GM23338 (cell line): ENCODE measurements at regions not wholly inside any gene's neighbourhood (a gene's known extent, or its start where the extent isn't known, plus 50 kb on each side); places are given as distances from the start of the nearest gene placed in this dataset.

Experiments used
- EZH2phosphoT487 ChIP-seq: fragments of 200-600 bp; sonication (generic); IDR thresholded peaks from one replicate; pipeline ENCODE4 v1.8.1; 2018; ENCODE audit warnings: antibody characterized with exemption; ENCODE audit not compliant: unreplicated experiment
- NANOG ChIP-seq: IDR thresholded peaks from 2 replicates; pipeline ENCODE4 v1.6.1; 2016; ENCODE audit warnings: antibody characterized with exemption, borderline replicate concordance
- POLR2AphosphoS5 ChIP-seq: IDR thresholded peaks from 2 replicates; pipeline ENCODE4 v1.6.1; 2016; ENCODE audit warnings: antibody characterized with exemption, low read depth
- ZNF114 ChIP-seq: fragments of 250-450 bp; sonication (Bioruptor Pico); IDR thresholded peaks from 2 replicates; pipeline ENCODE4 v1.5.0; 2020; ENCODE audit warnings: mild to moderate bottlenecking, moderate library complexity
- ZNF331 ChIP-seq: fragments of 250-450 bp; sonication (Bioruptor Pico); IDR thresholded peaks from 2 replicates; pipeline ENCODE4 v1.5.0; 2020; ENCODE audit warnings: low read depth, mild to moderate bottlenecking, moderate library complexity
- TF ChIP-seq, protein P1 (sequence below): fragments of 250-450 bp; sonication (Bioruptor Pico); IDR thresholded peaks from 2 replicates; pipeline ENCODE4 v1.5.0; 2020; ENCODE audit warnings: mild to moderate bottlenecking, moderate library complexity
- TF ChIP-seq, protein P2 (sequence below): IDR thresholded peaks from one replicate; pipeline ENCODE4 v1.6.1; 2018; ENCODE audit warnings: antibody characterized with exemption; ENCODE audit not compliant: unreplicated experiment

DNA sequence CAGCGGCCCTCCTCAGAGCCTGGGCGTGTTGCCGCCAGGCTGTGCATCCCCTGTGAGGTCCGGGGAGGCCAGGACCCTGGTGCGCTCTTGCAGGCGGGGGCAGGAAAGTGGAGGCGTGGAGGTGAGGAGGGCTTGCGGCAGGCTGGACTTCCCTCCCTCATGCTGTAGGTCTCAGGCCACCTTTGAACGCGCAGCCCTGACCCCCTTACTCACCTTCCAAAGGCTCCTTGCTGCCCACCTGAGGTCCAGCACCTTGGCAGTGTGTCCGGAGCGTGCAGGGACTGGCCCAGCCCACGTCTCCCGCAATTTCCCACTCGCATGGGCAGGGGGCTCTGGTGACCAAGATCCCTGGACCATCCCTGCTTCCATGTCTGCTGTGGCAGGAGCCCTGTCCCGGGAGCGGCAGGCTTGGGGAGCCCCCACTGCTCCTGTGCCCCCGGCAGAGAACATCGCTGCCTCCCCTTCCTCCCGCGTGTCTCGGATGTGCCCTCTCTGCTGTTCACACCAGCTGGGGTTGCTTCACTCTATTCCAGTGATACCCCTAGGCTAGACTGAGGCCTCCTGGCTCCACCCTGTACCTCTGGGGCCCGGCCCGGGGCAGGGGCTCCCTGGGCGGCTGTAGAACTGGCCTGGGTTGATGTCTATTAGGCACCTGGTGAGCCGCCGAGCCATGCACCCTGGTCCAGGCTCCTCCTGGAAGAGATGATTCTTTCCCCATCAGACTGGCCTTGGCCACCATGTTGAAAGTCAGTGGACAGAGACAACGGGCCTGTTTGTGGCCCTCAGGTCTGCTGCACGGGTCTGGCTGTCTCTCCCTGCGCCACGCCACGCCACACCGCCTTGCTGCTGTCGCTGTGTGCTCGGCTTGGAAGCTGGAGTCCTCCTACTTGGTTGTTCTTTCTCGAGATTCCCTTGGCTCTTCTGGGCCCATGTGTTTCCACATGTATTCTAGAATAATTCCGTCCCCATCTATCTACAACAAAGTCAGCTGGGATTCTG, 95.4 kb upstream of the ADRA2C start (continued):
- TF ChIP-seq, protein P1, sequence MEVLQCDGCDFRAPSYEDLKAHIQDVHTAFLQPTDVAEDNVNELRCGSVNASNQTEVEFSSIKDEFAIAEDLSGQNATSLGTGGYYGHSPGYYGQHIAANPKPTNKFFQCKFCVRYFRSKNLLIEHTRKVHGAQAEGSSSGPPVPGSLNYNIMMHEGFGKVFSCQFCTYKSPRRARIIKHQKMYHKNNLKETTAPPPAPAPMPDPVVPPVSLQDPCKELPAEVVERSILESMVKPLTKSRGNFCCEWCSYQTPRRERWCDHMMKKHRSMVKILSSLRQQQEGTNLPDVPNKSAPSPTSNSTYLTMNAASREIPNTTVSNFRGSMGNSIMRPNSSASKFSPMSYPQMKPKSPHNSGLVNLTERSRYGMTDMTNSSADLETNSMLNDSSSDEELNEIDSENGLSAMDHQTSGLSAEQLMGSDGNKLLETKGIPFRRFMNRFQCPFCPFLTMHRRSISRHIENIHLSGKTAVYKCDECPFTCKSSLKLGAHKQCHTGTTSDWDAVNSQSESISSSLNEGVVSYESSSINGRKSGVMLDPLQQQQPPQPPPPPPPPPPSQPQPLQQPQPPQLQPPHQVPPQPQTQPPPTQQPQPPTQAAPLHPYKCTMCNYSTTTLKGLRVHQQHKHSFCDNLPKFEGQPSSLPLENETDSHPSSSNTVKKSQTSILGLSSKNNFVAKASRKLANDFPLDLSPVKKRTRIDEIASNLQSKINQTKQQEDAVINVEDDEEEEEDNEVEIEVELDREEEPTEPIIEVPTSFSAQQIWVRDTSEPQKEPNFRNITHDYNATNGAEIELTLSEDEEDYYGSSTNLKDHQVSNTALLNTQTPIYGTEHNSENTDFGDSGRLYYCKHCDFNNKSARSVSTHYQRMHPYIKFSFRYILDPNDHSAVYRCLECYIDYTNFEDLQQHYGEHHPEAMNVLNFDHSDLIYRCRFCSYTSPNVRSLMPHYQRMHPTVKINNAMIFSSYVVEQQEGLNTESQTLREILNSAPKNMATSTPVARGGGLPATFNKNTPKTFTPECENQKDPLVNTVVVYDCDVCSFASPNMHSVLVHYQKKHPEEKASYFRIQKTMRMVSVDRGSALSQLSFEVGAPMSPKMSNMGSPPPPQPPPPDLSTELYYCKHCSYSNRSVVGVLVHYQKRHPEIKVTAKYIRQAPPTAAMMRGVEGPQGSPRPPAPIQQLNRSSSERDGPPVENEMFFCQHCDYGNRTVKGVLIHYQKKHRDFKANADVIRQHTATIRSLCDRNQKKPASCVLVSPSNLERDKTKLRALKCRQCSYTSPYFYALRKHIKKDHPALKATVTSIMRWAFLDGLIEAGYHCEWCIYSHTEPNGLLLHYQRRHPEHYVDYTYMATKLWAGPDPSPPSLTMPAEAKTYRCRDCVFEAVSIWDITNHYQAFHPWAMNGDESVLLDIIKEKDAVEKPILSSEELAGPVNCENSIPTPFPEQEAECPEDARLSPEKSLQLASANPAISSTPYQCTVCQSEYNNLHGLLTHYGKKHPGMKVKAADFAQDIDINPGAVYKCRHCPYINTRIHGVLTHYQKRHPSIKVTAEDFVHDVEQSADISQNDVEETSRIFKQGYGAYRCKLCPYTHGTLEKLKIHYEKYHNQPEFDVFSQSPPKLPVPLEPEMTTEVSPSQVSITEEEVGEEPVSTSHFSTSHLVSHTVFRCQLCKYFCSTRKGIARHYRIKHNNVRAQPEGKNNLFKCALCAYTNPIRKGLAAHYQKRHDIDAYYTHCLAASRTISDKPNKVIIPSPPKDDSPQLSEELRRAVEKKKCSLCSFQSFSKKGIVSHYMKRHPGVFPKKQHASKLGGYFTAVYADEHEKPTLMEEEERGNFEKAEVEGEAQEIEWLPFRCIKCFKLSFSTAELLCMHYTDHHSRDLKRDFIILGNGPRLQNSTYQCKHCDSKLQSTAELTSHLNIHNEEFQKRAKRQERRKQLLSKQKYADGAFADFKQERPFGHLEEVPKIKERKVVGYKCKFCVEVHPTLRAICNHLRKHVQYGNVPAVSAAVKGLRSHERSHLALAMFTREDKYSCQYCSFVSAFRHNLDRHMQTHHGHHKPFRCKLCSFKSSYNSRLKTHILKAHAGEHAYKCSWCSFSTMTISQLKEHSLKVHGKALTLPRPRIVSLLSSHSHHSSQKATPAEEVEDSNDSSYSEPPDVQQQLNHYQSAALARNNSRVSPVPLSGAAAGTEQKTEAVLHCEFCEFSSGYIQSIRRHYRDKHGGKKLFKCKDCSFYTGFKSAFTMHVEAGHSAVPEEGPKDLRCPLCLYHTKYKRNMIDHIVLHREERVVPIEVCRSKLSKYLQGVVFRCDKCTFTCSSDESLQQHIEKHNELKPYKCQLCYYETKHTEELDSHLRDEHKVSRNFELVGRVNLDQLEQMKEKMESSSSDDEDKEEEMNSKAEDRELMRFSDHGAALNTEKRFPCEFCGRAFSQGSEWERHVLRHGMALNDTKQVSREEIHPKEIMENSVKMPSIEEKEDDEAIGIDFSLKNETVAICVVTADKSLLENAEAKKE, result no peak
- TF ChIP-seq, protein P2, sequence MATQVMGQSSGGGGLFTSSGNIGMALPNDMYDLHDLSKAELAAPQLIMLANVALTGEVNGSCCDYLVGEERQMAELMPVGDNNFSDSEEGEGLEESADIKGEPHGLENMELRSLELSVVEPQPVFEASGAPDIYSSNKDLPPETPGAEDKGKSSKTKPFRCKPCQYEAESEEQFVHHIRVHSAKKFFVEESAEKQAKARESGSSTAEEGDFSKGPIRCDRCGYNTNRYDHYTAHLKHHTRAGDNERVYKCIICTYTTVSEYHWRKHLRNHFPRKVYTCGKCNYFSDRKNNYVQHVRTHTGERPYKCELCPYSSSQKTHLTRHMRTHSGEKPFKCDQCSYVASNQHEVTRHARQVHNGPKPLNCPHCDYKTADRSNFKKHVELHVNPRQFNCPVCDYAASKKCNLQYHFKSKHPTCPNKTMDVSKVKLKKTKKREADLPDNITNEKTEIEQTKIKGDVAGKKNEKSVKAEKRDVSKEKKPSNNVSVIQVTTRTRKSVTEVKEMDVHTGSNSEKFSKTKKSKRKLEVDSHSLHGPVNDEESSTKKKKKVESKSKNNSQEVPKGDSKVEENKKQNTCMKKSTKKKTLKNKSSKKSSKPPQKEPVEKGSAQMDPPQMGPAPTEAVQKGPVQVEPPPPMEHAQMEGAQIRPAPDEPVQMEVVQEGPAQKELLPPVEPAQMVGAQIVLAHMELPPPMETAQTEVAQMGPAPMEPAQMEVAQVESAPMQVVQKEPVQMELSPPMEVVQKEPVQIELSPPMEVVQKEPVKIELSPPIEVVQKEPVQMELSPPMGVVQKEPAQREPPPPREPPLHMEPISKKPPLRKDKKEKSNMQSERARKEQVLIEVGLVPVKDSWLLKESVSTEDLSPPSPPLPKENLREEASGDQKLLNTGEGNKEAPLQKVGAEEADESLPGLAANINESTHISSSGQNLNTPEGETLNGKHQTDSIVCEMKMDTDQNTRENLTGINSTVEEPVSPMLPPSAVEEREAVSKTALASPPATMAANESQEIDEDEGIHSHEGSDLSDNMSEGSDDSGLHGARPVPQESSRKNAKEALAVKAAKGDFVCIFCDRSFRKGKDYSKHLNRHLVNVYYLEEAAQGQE, result no peak
- TF ChIP-seq NANOG (no peak), EZH2phosphoT487 (no peak), ZNF114 (CRISPR knock-in tag) (no peak), POLR2AphosphoS5 (no peak), ZNF331 (CRISPR knock-in tag) (no peak)
